Heart left ventricle (tissue), 13 donors: ENCODE measurements at regions not wholly inside any gene's neighbourhood (a gene's known extent, or its start where the extent isn't known, plus 50 kb on each side); places are given as distances from the start of the nearest gene placed in this dataset.

Source experiments
- POLR2A ChIP-seq, 2 donors: fragments of 450-650 bp; IDR thresholded peaks; one replicate each; pipeline ENCODE4 v1.6.1; 2017; ENCODE audit warnings: antibody characterized with exemption in 2 of 2, mild to moderate bottlenecking in 2 of 2, moderate library complexity in 2 of 2
- TF ChIP-seq, protein P1 (sequence below), 12 donors: fragments of 200-600 bp; sonication (generic) in 4 of 12; IDR thresholded peaks; one replicate each; pipeline versions ENCODE4 v1.5.0 to v1.8.0; 2018 to 2022; ENCODE audit warnings: antibody characterized with exemption in 12 of 12, mild to moderate bottlenecking in 5 of 12
- donor health status: ischemic (EF 13 %, LVEDD 7.1; RV severe dilation, severe dysfunction).
- donor health status: DM: no; HTN: yes; CAD: no.
- donor health status: DM: no; HTN: no; CAD: no.
- donor health status: ischemic (EF 25% LVEDD 6.9; RV normal size, moderate dysfunction).
- donor health status: ischemic (EF 25% LVEDD 5.7; RV mildly dilated, moderate dysfunction).
- donor health status: ischemic (EF 35%, LVEDD 5.7; RV mildly dilated, moderate dysfunction).
- donor health status: nonischemic (EF 11% LVEDD 7.7; RV severe dilation, severe dysfunction).
- donor health status: DM: yes; HTN: yes; CAD: no.
- donor health status: PGD.
- donor health status: ischemic (EF 29% LVEDD 5.4; RV normal size, mild dysfunction).
- donor health status: nonischemic (EF 23%, LVEDD 6.1; RV moderate dilation, normal function).

DNA sequence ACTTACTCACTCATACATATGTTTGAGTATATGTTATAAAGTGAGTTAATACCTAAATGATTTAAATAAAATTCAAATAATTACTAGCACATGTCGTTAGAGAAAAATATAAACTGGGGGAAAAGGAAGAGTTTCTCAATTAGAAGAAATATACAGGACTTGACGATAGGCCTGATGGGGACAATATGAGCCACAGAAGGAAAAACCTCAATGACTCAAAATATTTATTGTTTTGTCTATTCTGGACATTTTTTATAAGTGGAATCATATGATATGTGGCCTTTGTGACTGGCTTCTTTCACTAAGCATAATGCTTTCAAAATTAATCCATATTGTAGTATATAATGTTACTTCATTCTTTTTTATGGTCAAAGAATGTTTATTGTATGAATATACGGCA, 339.2 kb upstream of the PMFBP1 start:
- TF ChIP-seq, protein P1, sequence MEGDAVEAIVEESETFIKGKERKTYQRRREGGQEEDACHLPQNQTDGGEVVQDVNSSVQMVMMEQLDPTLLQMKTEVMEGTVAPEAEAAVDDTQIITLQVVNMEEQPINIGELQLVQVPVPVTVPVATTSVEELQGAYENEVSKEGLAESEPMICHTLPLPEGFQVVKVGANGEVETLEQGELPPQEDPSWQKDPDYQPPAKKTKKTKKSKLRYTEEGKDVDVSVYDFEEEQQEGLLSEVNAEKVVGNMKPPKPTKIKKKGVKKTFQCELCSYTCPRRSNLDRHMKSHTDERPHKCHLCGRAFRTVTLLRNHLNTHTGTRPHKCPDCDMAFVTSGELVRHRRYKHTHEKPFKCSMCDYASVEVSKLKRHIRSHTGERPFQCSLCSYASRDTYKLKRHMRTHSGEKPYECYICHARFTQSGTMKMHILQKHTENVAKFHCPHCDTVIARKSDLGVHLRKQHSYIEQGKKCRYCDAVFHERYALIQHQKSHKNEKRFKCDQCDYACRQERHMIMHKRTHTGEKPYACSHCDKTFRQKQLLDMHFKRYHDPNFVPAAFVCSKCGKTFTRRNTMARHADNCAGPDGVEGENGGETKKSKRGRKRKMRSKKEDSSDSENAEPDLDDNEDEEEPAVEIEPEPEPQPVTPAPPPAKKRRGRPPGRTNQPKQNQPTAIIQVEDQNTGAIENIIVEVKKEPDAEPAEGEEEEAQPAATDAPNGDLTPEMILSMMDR (IDR thresholded peaks at IDR 0.05), result no peak
- no peak for TF ChIP-seq POLR2A (IDR thresholded peaks at IDR 0.05)
